SW480 (cell line): ENCODE measurements at regions not wholly inside any gene's neighbourhood (a gene's known extent, or its start where the extent isn't known, plus 50 kb on each side); places are given as distances from the start of the nearest gene placed in this dataset.
A peak's percentile ranks its signal among the peaks of the same experiment; 100 is the strongest.
"Not testable (repeated sequence)": the region's sequence is repeated elsewhere in the genome, so short reads cannot be mapped to it uniquely, and the experiment has no call there.

Experiments
- DNase-seq: peaks from one replicate; pipeline ENCODE4 v3.0.0-alpha.2; 2016; ENCODE audit warnings: low spot score

- DNase-seq, result no peak
Measured at GRCh38 chr17:14732211-14732610, 431.3 kb downstream of the HS3ST3B1 start.

GRCh38 chr17:14731591-14731990 is 430.7 kb downstream of the HS3ST3B1 start:
- DNase-seq, result no peak

- no peak for DNase-seq
Measured at GRCh38 chr17:14730821-14731220, 429.9 kb downstream of the HS3ST3B1 start.

GRCh38 chr17:14725729-14726128 is 424.8 kb downstream of the HS3ST3B1 start:
- no peak for DNase-seq

GRCh38 chr17:14724770-14725169 is 423.9 kb downstream of the HS3ST3B1 start:
- no peak for DNase-seq

- DNase-seq, result not testable (repeated sequence)
Measured at GRCh38 chr17:14723349-14723748, 422.5 kb downstream of the HS3ST3B1 start.

- no peak for DNase-seq
Measured at GRCh38 chr17:14719942-14720341, 419.1 kb downstream of the HS3ST3B1 start.

- DNase-seq, result no peak
Measured at GRCh38 chr17:14717859-14718258, 417.0 kb downstream of the HS3ST3B1 start.

- DNase-seq, result no peak
Measured at GRCh38 chr17:14715561-14715960, 414.7 kb downstream of the HS3ST3B1 start.

- DNase-seq, result no peak
Measured at GRCh38 chr17:14712611-14713021, 411.7 kb downstream of the HS3ST3B1 start.

GRCh38 chr17:14704121-14704520 is 403.2 kb downstream of the HS3ST3B1 start:
- no peak for DNase-seq

- DNase-seq, result no peak
Measured at GRCh38 chr17:14701886-14702285, 401.0 kb downstream of the HS3ST3B1 start.

GRCh38 chr17:14699574-14700185 is 398.8 kb downstream of the HS3ST3B1 start:
- DNase-seq, result no peak

- DNase-seq, result no peak
Measured at GRCh38 chr17:14693382-14693781, 392.5 kb downstream of the HS3ST3B1 start.

GRCh38 chr17:14690704-14691103 is 389.8 kb downstream of the HS3ST3B1 start:
- no peak for DNase-seq

- DNase-seq, result peak; percentile 19
Measured at GRCh38 chr17:14688134-14688533, 387.3 kb downstream of the HS3ST3B1 start.

- peak; percentile 4 for DNase-seq
Measured at GRCh38 chr17:14672830-14673229, 371.9 kb downstream of the HS3ST3B1 start.

- no peak for DNase-seq
Measured at GRCh38 chr17:14670861-14671260, 370.0 kb downstream of the HS3ST3B1 start.

- no peak for DNase-seq
Measured at GRCh38 chr17:14664511-14664910, 363.6 kb downstream of the HS3ST3B1 start.

- DNase-seq, result no peak
Measured at GRCh38 chr17:14641117-14641516, 340.2 kb downstream of the HS3ST3B1 start.

GRCh38 chr17:14637260-14637659 is 336.4 kb downstream of the HS3ST3B1 start:
- no peak for DNase-seq

- no peak for DNase-seq
Measured at GRCh38 chr17:14630621-14631020, 329.7 kb downstream of the HS3ST3B1 start.

GRCh38 chr17:14630046-14630445 is 329.2 kb downstream of the HS3ST3B1 start:
- no peak for DNase-seq

- no peak for DNase-seq
Measured at GRCh38 chr17:14622615-14623101, 321.8 kb downstream of the HS3ST3B1 start.
